ENCODE measurements at regions not wholly inside any gene's neighbourhood (a gene's known extent, or its start where the extent isn't known, plus 50 kb on each side); places are given as distances from the start of the nearest gene placed in this dataset.

- no peak for DNase-seq
- no peak for TF ChIP-seq EP300 (IDR thresholded peaks at IDR 0.05)
- no peak for TF ChIP-seq CTCF (IDR thresholded peaks at IDR 0.05)
- no peak for TF ChIP-seq POLR2A (IDR thresholded peaks at IDR 0.05)
- no peak overlapping the region for H3K4me3 ChIP-seq
- 93 to 100% (median 98%) methylated on average over 1 of the region's 1 CpG for WGBS, 3 donors
- H3K27me3 ChIP-seq = no peaks in the 10 kb centered on the region
- H3K27ac ChIP-seq = no peak overlapping the region
- intact Hi-C loops (cut with DNase I) = no loop called here
- H3K9me3 ChIP-seq = no peaks in the 10 kb centered on the region
- no peaks in the 10 kb centered on the region for H3K4me1 ChIP-seq (ENCODE audit: insufficient read depth)
- H3K36me3 ChIP-seq = no peaks in the 10 kb centered on the region
These were observed 500.0 kb upstream of the EPHA7 start for GRCh38 chr6:93919365-93919764.

GRCh38 chr6:93918258-93918657 lies 498.9 kb upstream of the EPHA7 start:
- WGBS, 3 donors = 81 to 88% (median 84%) methylated on average over 3 of the region's 3 CpGs
- Histone ChIP-seq H3K4me1 (ENCODE audit: insufficient read depth) (no peaks in the 10 kb centered on the region), H3K27me3 (no peaks in the 10 kb centered on the region), H3K9me3 (no peaks in the 10 kb centered on the region), H3K4me3 (no peak overlapping the region), H3K36me3 (no peaks in the 10 kb centered on the region), H3K27ac (no peak overlapping the region)
- no peak for DNase-seq
- intact Hi-C loops (cut with DNase I) = no loop called here
- TF ChIP-seq EP300 (IDR thresholded peaks at IDR 0.05) (no peak), CTCF (IDR thresholded peaks at IDR 0.05) (no peak), POLR2A (IDR thresholded peaks at IDR 0.05) (no peak)

GRCh38 chr6:93917216-93917615 lies 497.9 kb upstream of the EPHA7 start:
- Histone ChIP-seq H3K27me3 (no peaks in the 10 kb centered on the region), H3K4me1 (ENCODE audit: insufficient read depth) (no peaks in the 10 kb centered on the region), H3K27ac (no peak overlapping the region), H3K9me3 (no peaks in the 10 kb centered on the region), H3K4me3 (no peak overlapping the region), H3K36me3 (no peaks in the 10 kb centered on the region)
- intact Hi-C loops (cut with DNase I) = no loop called here
- no peak for TF ChIP-seq POLR2A (IDR thresholded peaks at IDR 0.05)
- TF ChIP-seq EP300 (IDR thresholded peaks at IDR 0.05) = no peak
- TF ChIP-seq CTCF (IDR thresholded peaks at IDR 0.05) = no peak
- DNase-seq = no peak
- 88 to 91% (median 91%) methylated on average over 1 of the region's 1 CpG for WGBS, 3 donors

GRCh38 chr6:93916716-93917115 lies 497.4 kb upstream of the EPHA7 start:
- intact Hi-C loops (cut with DNase I) = no loop called here
- no peak overlapping the region for H3K27ac ChIP-seq
- WGBS, 3 donors = 24 to 51% (median 27%) methylated on average over 1 of the region's 1 CpG
- no peaks in the 10 kb centered on the region for H3K9me3 ChIP-seq
- no peak for TF ChIP-seq EP300 (IDR thresholded peaks at IDR 0.05)
- no peak for TF ChIP-seq CTCF (IDR thresholded peaks at IDR 0.05)
- no peak for TF ChIP-seq POLR2A (IDR thresholded peaks at IDR 0.05)
- H3K4me1 ChIP-seq (ENCODE audit: insufficient read depth) = no peaks in the 10 kb centered on the region
- no peaks in the 10 kb centered on the region for H3K27me3 ChIP-seq
- H3K4me3 ChIP-seq = no peak overlapping the region
- DNase-seq = no peak
- H3K36me3 ChIP-seq = no peaks in the 10 kb centered on the region

GRCh38 chr6:93915961-93916360 lies 496.6 kb upstream of the EPHA7 start:
- no peaks in the 10 kb centered on the region for H3K36me3 ChIP-seq
- no peaks in the 10 kb centered on the region for H3K4me1 ChIP-seq (ENCODE audit: insufficient read depth)
- H3K9me3 ChIP-seq = no peaks in the 10 kb centered on the region
- H3K27me3 ChIP-seq = no peaks in the 10 kb centered on the region
- no peak for DNase-seq
- no peak overlapping the region for H3K27ac ChIP-seq
- intact Hi-C loops (cut with DNase I) = no loop called here
- no peak for TF ChIP-seq EP300 (IDR thresholded peaks at IDR 0.05)
- no peak for TF ChIP-seq POLR2A (IDR thresholded peaks at IDR 0.05)
- TF ChIP-seq CTCF (IDR thresholded peaks at IDR 0.05) = no peak
- no peak overlapping the region for H3K4me3 ChIP-seq

Data from ovary (tissue), 7 donors.